ENCODE measurements at regions not wholly inside any gene's neighbourhood (a gene's known extent, or its start where the extent isn't known, plus 50 kb on each side); places are given as distances from the start of the nearest gene placed in this dataset.

DNA sequence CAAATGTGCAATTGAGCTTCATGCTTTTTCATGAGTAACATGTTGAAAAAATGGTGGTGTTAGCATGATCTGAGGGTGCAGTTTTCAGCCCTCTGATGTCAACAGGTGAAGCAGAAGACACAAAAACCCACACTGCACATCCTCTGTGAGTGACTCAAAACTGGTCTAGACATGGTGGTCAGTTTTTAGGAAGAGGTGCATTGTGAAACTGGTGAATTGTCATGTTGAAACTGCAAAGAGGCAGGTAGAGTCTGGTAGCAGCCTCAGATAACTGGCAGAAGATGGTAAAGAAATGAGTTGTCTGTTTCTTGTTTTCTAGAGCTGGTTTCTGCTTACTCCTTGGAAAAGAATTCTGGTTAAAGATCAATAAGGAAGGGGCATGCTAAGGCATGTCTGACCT is 97.3 kb upstream of the HMCN1 start:
- Histone ChIP-seq H3K4me3 (no peak overlapping the region), H3K36me3 (ENCODE audit: insufficient read depth, low read length) (no peaks in the 10 kb centered on the region), H3K9me3 (ENCODE audit: low read depth, low read length) (no peaks in the 10 kb centered on the region), H3K27ac (no peak overlapping the region), H3K9ac (ENCODE audit: insufficient read length) (no peak overlapping the region)
- DNase-seq (ENCODE audit: low read depth, low spot score), result no peak
- TF ChIP-seq POLR2AphosphoS5 (IDR thresholded peaks at IDR 0.05; ENCODE audit: borderline replicate concordance, low read depth, low read length) (no peak), EZH2 (IDR thresholded peaks at IDR 0.05) (no peak)

DNA sequence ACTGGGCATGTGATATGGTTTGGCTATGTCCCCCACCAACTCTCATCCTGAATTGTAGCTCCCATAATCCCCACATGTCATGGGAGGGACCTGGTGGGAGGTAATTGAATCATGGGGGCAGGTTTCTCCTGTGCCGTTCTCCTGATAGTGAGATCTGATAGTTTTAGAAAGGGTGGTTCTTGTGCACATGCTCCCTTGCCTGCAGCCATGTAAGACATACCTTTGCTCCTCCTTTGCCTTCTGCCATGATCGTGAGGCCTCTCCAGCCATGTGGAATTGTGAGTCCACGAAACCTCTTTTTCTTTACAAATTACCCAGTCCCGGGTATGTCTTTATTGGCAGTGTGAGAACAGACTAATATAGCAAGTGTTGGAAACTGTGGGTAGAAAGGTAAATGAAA is 99.5 kb upstream of the HMCN1 start:
- H3K36me3 ChIP-seq (ENCODE audit: insufficient read depth, low read length), result no peaks in the 10 kb centered on the region
- H3K27ac ChIP-seq, result no peak overlapping the region
- H3K9me3 ChIP-seq (ENCODE audit: low read depth, low read length), result no peaks in the 10 kb centered on the region
- no peak for DNase-seq (ENCODE audit: low read depth, low spot score)
- no peak for TF ChIP-seq EZH2 (IDR thresholded peaks at IDR 0.05)
- no peak for TF ChIP-seq FOXP2 (optimal IDR thresholded peaks at IDR 0.05; ENCODE audit: control extremely low read depth, extremely low read length, insufficient read depth)
- TF ChIP-seq POLR2AphosphoS5 (IDR thresholded peaks at IDR 0.05; ENCODE audit: borderline replicate concordance, low read depth, low read length), result no peak
- no peak overlapping the region for H3K4me3 ChIP-seq
- H3K9ac ChIP-seq (ENCODE audit: insufficient read length), result no peak overlapping the region

DNA sequence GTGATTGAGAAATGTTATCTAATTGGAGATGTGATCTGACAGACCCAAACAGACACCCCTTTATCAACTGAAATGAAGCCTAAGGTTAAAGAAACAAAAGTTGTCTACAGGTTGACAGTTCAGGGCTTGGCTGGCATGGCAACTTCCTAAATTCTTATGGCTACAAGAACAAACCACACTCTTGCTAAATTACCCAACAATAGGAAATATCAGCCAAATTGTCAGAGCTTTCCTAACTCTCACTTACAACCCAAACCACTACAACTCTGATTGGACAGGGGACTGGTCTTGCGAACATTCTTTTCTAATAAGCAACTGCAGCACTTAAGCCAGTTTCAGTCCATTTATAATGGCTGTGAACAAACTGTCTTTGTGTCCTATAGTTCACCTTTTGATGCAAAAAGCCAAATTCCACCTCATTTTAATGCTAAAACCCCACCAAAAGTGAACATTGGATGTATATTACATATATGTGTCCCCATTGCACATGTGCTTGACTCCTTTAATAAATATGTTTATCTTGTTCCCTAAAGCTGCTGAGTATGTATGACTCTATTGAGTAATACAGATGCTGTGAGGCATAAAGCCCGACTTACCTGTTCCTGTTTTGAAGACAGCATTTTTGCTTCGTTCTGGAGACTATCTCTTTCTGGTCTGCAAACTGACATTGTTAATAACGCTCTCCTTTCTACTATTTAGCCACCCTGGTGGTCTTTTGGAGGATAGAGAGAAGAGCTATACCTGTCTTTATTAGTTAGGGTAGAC is 101.3 kb upstream of the HMCN1 start:
- DNase-seq (ENCODE audit: low read depth, low spot score), result no peak
- no peak overlapping the region for H3K27ac ChIP-seq
- no peaks in the 10 kb centered on the region for H3K9me3 ChIP-seq (ENCODE audit: low read depth, low read length)
- H3K36me3 ChIP-seq (ENCODE audit: insufficient read depth, low read length), result no peaks in the 10 kb centered on the region
- no peak for TF ChIP-seq FOXP2 (optimal IDR thresholded peaks at IDR 0.05; ENCODE audit: control extremely low read depth, extremely low read length, insufficient read depth)
- no peak for TF ChIP-seq POLR2AphosphoS5 (IDR thresholded peaks at IDR 0.05; ENCODE audit: borderline replicate concordance, low read depth, low read length)
- no peak for TF ChIP-seq EZH2 (IDR thresholded peaks at IDR 0.05)
- H3K9ac ChIP-seq (ENCODE audit: insufficient read length), result no peak overlapping the region
- no peak overlapping the region for H3K4me3 ChIP-seq

DNA sequence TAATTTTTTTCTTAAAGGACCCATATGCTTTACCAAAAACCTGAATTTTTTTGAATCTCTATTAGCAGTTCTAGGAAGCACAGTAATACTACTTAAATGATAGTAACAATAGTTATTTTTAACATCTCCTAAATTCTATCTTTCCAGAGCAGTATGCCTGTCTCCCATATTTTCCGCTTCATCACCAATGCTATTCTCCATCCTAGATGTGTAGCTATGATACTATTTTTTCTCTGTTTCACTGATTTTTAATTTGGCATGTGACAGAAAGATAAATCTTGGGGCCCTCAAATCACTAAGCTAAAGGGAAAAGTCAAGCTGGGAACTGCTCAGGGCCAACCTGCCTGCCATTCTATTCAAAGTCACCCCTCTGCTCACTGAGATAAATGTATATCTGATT is 102.3 kb upstream of the HMCN1 start:
- no peaks in the 10 kb centered on the region for H3K36me3 ChIP-seq (ENCODE audit: insufficient read depth, low read length)
- H3K4me3 ChIP-seq, result no peak overlapping the region
- TF ChIP-seq EZH2 (IDR thresholded peaks at IDR 0.05), result no peak
- TF ChIP-seq FOXP2 (optimal IDR thresholded peaks at IDR 0.05; ENCODE audit: control extremely low read depth, extremely low read length, insufficient read depth), result no peak
- no peak for TF ChIP-seq POLR2AphosphoS5 (IDR thresholded peaks at IDR 0.05; ENCODE audit: borderline replicate concordance, low read depth, low read length)
- DNase-seq (ENCODE audit: low read depth, low spot score), result no peak
- H3K9me3 ChIP-seq (ENCODE audit: low read depth, low read length), result no peaks in the 10 kb centered on the region
- no peak overlapping the region for H3K27ac ChIP-seq
- no peak overlapping the region for H3K9ac ChIP-seq (ENCODE audit: insufficient read length)

DNA sequence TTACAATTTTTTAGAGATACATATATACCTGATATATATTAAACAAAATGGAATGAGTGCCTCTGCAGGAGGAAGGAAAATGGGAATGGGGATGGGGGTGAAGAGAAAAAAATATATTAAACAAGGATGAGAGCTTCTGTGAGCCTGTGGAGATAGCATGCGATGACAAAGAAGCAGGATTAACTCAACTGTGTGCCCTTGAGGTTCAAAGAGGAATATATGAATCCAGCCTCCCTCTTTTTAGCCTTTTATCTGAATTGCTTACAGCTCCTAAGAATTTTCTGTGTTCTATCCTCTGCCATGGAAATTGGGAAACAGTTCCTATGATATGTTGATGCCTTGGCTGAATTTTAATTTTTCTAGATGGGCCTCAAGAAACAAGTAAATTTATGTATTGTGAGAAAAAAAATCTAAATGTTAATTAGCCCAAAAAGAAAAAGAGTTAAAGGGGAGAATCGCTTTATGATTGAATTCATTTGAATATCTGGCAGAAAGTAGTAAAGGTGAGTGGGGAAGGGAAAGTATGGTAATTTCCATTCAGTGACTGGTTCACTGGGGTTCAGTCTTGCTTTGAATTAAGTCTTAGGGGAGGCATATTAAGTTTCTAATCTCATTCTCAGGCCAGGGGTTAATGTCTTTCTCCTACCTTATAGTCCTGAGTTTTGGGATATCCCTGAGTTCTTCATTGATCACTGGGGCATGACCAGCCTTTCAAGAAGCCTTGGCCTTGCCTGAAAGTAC is 106.3 kb upstream of the HMCN1 start:
- Histone ChIP-seq H3K4me3 (no peak overlapping the region), H3K36me3 (ENCODE audit: insufficient read depth, low read length) (no peaks in the 10 kb centered on the region), H3K9ac (ENCODE audit: insufficient read length) (no peak overlapping the region), H3K9me3 (ENCODE audit: low read depth, low read length) (no peaks in the 10 kb centered on the region), H3K27ac (no peak overlapping the region)
- no peak for DNase-seq (ENCODE audit: low read depth, low spot score)
- TF ChIP-seq EZH2 (IDR thresholded peaks at IDR 0.05) (no peak), POLR2AphosphoS5 (IDR thresholded peaks at IDR 0.05; ENCODE audit: borderline replicate concordance, low read depth, low read length) (no peak), FOXP2 (optimal IDR thresholded peaks at IDR 0.05; ENCODE audit: control extremely low read depth, extremely low read length, insufficient read depth) (no peak)

DNA sequence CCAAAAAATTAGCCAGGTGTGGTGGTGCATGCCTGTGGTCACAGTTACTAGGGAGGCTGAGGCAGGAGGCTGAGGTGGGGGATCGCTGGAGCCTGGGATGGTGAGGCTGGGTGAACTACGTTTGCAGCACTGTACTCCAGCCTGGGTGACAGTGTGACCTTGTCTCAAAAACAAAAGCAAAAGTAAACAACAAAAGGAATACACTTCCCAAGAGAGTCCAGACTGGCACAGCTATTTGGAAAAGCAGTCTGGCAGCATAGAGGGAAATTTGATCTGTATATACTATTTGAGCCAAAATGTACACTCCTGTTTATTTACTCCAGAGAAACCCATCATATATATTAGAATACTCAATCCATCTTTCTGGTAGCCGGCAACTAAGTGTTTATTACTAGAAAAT is 107.0 kb upstream of the HMCN1 start:
- DNase-seq (ENCODE audit: low read depth, low spot score), result no peak
- Histone ChIP-seq H3K9me3 (ENCODE audit: low read depth, low read length) (no peaks in the 10 kb centered on the region), H3K4me3 (no peak overlapping the region), H3K27ac (no peak overlapping the region), H3K36me3 (ENCODE audit: insufficient read depth, low read length) (no peaks in the 10 kb centered on the region), H3K9ac (ENCODE audit: insufficient read length) (no peak overlapping the region)
- TF ChIP-seq POLR2AphosphoS5 (IDR thresholded peaks at IDR 0.05; ENCODE audit: borderline replicate concordance, low read depth, low read length) (no peak), FOXP2 (optimal IDR thresholded peaks at IDR 0.05; ENCODE audit: control extremely low read depth, extremely low read length, insufficient read depth) (no peak), EZH2 (IDR thresholded peaks at IDR 0.05) (no peak)

DNA sequence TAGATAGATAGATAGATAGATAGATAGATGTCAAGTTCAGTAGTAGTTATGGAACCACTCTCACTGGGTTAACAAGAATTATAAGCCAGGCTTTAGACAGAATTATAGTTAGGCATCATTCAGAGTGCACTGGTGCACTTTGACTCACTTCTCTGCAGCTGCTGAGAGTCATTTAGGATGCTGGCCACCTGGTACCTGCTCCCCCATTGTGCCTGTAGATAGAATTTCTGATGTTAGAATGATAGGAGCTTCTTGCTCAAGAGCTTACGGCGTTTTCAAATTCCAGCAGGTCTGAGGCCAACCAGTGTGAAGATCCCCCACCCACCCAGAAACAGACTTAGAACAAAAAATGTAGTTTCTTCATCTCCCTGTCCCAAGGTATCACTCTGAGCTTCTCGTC is 107.8 kb upstream of the HMCN1 start:
- Histone ChIP-seq H3K4me3 (no peak overlapping the region), H3K36me3 (ENCODE audit: insufficient read depth, low read length) (no peaks in the 10 kb centered on the region), H3K9ac (ENCODE audit: insufficient read length) (no peak overlapping the region), H3K27ac (no peak overlapping the region), H3K9me3 (ENCODE audit: low read depth, low read length) (no peaks in the 10 kb centered on the region)
- TF ChIP-seq EZH2 (IDR thresholded peaks at IDR 0.05) (no peak), POLR2AphosphoS5 (IDR thresholded peaks at IDR 0.05; ENCODE audit: borderline replicate concordance, low read depth, low read length) (no peak), FOXP2 (optimal IDR thresholded peaks at IDR 0.05; ENCODE audit: control extremely low read depth, extremely low read length, insufficient read depth) (no peak)
- DNase-seq (ENCODE audit: low read depth, low spot score), result no peak

DNA sequence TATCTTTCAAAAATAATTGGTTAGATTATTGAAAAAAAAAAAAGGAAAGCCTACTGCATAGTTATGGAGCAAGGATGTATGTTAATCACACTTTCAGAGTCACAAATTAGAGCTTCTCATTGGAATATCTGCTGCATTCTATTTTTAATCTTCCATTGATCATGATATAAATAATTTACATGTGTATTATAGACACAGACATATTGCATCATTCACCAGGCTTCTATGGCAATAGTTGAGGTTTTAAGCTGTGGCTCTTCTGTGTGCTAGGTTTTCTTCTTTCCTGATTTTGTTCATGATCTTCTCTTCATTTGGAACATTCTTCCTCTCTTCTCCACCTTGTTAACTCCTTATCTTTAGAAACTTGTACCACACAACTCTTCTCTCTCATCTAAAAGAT is 123.2 kb upstream of the HMCN1 start:
- Histone ChIP-seq H3K9ac (ENCODE audit: insufficient read length) (peak overlapping the region; percentile 49), H3K9me3 (ENCODE audit: low read depth, low read length) (peaks cover 4% of the 10 kb centered on the region; the same call in 1 of the 2 replicates), H3K27ac (0 out of 2 replicates have a peak overlapping the region, but pooled peaks have one; percentile 26), H3K4me3 (no peak overlapping the region), H3K36me3 (ENCODE audit: insufficient read depth, low read length) (no peaks in the 10 kb centered on the region)
- no peak for DNase-seq (ENCODE audit: low read depth, low spot score)
- TF ChIP-seq EZH2 (IDR thresholded peaks at IDR 0.05), result no peak
- TF ChIP-seq FOXP2 (optimal IDR thresholded peaks at IDR 0.05; ENCODE audit: control extremely low read depth, extremely low read length, insufficient read depth), result no peak
- no peak for TF ChIP-seq POLR2AphosphoS5 (IDR thresholded peaks at IDR 0.05; ENCODE audit: borderline replicate concordance, low read depth, low read length)

Data from SK-N-MC (cell line).